CD4-positive, alpha-beta memory T cell (primary cell): ENCODE measurements at regions not wholly inside any gene's neighbourhood (a gene's known extent, or its start where the extent isn't known, plus 50 kb on each side); places are given as distances from the start of the nearest gene placed in this dataset.

ENCODE experiments used
- CTCF ChIA-PET: fragments of 350-600 bp; sonication (Branson Sonifier 250); formaldehyde crosslinking; loops from one replicate; lab custom pipeline; 2021; ENCODE audit warnings: inconsistent platforms; ENCODE audit not compliant: partially characterized antibody; lab: Charles Lee
- POLR2A ChIA-PET: fragments of 350-600 bp; sonication (Branson Sonifier 250); formaldehyde crosslinking; loops from one replicate; lab custom pipeline; 2021; ENCODE audit not compliant: partially characterized antibody; lab: Charles Lee
- DNase-seq, 5 donors: peaks; one replicate each; pipeline versions ENCODE4 v3.0.0 to v3.0.0-alpha.2; 2020 to 2022; ENCODE audit warnings: mixed read lengths in 1 of 5
- H3K27ac ChIP-seq: one replicate; pipeline ENCODE4 v1.7.0; 2013; ENCODE audit warnings: low read depth, low read length
- H3K27me3 ChIP-seq: 2 replicates; pipeline ENCODE4 v1.7.0; 2013; ENCODE audit warnings: mild to moderate bottlenecking, low read length, moderate library complexity; ENCODE audit not compliant: insufficient read depth
- H3K36me3 ChIP-seq: 2 replicates; pipeline ENCODE4 v1.7.0; 2013; ENCODE audit warnings: mild to moderate bottlenecking, low read length, moderate library complexity; ENCODE audit not compliant: insufficient read depth
- H3K4me1 ChIP-seq: 2 replicates; pipeline ENCODE4 v1.7.0; 2013; ENCODE audit warnings: mild to moderate bottlenecking, low read length, moderate library complexity; ENCODE audit not compliant: insufficient read depth
- H3K4me3 ChIP-seq, 2 donors: one replicate each; pipeline ENCODE4 v1.7.0; 2013; ENCODE audit warnings: low read length in 2 of 2, mild to moderate bottlenecking in 1 of 2
- H3K9me3 ChIP-seq, 2 donors: one replicate each; pipeline ENCODE4 v1.7.0; 2013; ENCODE audit warnings: low read length in 2 of 2, control low read depth in 1 of 2; ENCODE audit not compliant: control insufficient read depth in 1 of 2
- H3K27ac Mint-ChIP-seq, 7 donors: one replicate each; pipeline ENCODE4 v1.8.0; 2020 to 2021; ENCODE audit warnings: mixed read lengths in 7 of 7, mild to moderate bottlenecking in 6 of 7, inconsistent platforms in 3 of 7, moderate library complexity in 3 of 7
- H3K27me3 Mint-ChIP-seq, 2 donors: one replicate each; pipeline ENCODE4 v1.8.0; 2020 to 2021; ENCODE audit warnings: mixed read lengths in 2 of 2
- H3K36me3 Mint-ChIP-seq, 2 donors: one replicate each; pipeline ENCODE4 v1.8.0; 2020 to 2021; ENCODE audit warnings: mixed read lengths in 2 of 2, inconsistent platforms in 1 of 2, mild to moderate bottlenecking in 1 of 2
- H3K4me1 Mint-ChIP-seq, 4 donors: one replicate each; pipeline ENCODE4 v1.8.0; 2020 to 2021; ENCODE audit warnings: mixed read lengths in 4 of 4, mild to moderate bottlenecking in 1 of 4
- H3K4me3 Mint-ChIP-seq, 8 donors: one replicate each; pipeline ENCODE4 v1.8.0; 2020 to 2021; ENCODE audit warnings: mixed read lengths in 8 of 8, mild to moderate bottlenecking in 7 of 8, moderate library complexity in 6 of 8, inconsistent platforms in 3 of 8
- H3K9me3 Mint-ChIP-seq, 8 donors: one replicate each; pipeline ENCODE4 v1.8.0; 2020 to 2021; ENCODE audit warnings: mixed read lengths in 8 of 8, mild to moderate bottlenecking in 5 of 8, inconsistent platforms in 3 of 8, moderate library complexity in 1 of 8
- intact Hi-C: fragments of 100-400 bp; cut with micrococcal nuclease; formaldehyde crosslinking; loops from one replicate; pipeline ENCODE4 v1.15.1; 2023

- CTCF ChIA-PET, result no interaction called here
- Histone ChIP-seq H3K4me3 (no peak overlapping the region), H3K27me3 (no peaks in the 10 kb centered on the region), H3K36me3 (no peaks in the 10 kb centered on the region), H3K9me3 (no peaks in the 10 kb centered on the region), H3K27ac (no peak overlapping the region), H3K4me1 (no peaks in the 10 kb centered on the region)
- Mint-ChIP-seq H3K36me3 (no peaks in the 10 kb centered on the region), H3K4me1 (no peaks in the 10 kb centered on the region), H3K4me3 (no peak overlapping the region), H3K27ac (no peak overlapping the region), H3K9me3 (peaks cover 0 to 21% (median 4%) of the 10 kb centered on the region in 8 donors), H3K27me3 (no peaks in the 10 kb centered on the region)
- no peak for DNase-seq
- intact Hi-C loops, result no loop called here
- POLR2A ChIA-PET, result no interaction called here
These were observed 1272.5 kb downstream of the ROBO1 start for GRCh38 chr3:78495301-78495700.

GRCh38 chr3:78496501-78496900 is 1271.3 kb downstream of the ROBO1 start:
- Mint-ChIP-seq H3K9me3 (peaks cover 0 to 22% (median 6%) of the 10 kb centered on the region in 8 donors), H3K4me3 (no peak overlapping the region), H3K36me3 (no peaks in the 10 kb centered on the region), H3K27me3 (no peaks in the 10 kb centered on the region), H3K4me1 (no peaks in the 10 kb centered on the region), H3K27ac (no peak overlapping the region)
- Histone ChIP-seq H3K27ac (no peak overlapping the region), H3K4me3 (no peak overlapping the region), H3K36me3 (no peaks in the 10 kb centered on the region), H3K4me1 (no peaks in the 10 kb centered on the region), H3K9me3 (no peaks in the 10 kb centered on the region), H3K27me3 (no peaks in the 10 kb centered on the region)
- CTCF ChIA-PET, result no interaction called here
- DNase-seq, result no peak
- intact Hi-C loops, result no loop called here
- POLR2A ChIA-PET, result no interaction called here

GRCh38 chr3:78497021-78497420 is 1270.8 kb downstream of the ROBO1 start:
- CTCF ChIA-PET, result no interaction called here
- Mint-ChIP-seq H3K27me3 (no peaks in the 10 kb centered on the region), H3K27ac (no peak overlapping the region), H3K36me3 (no peaks in the 10 kb centered on the region), H3K9me3 (peaks cover 0 to 22% (median 6%) of the 10 kb centered on the region in 8 donors), H3K4me1 (no peaks in the 10 kb centered on the region), H3K4me3 (no peak overlapping the region)
- intact Hi-C loops, result no loop called here
- Histone ChIP-seq H3K4me3 (no peak overlapping the region), H3K4me1 (no peaks in the 10 kb centered on the region), H3K9me3 (no peaks in the 10 kb centered on the region), H3K36me3 (no peaks in the 10 kb centered on the region), H3K27ac (no peak overlapping the region), H3K27me3 (no peaks in the 10 kb centered on the region)
- DNase-seq, result no peak
- POLR2A ChIA-PET, result no interaction called here

GRCh38 chr3:78497767-78498166 is 1270.0 kb downstream of the ROBO1 start:
- H3K27ac ChIP-seq, result no peak overlapping the region
- Mint-ChIP-seq H3K4me3 (no peak overlapping the region), H3K9me3 (peaks cover 0 to 22% (median 8%) of the 10 kb centered on the region in 8 donors), H3K27ac (no peak overlapping the region), H3K4me1 (no peaks in the 10 kb centered on the region), H3K27me3 (no peaks in the 10 kb centered on the region), H3K36me3 (no peaks in the 10 kb centered on the region)
- intact Hi-C loops, result no loop called here
- DNase-seq, result no peak
- no peaks in the 10 kb centered on the region for H3K4me1 ChIP-seq
- H3K36me3 ChIP-seq, result no peaks in the 10 kb centered on the region
- H3K27me3 ChIP-seq, result no peaks in the 10 kb centered on the region
- no peaks in the 10 kb centered on the region for H3K9me3 ChIP-seq
- H3K4me3 ChIP-seq, result no peak overlapping the region
- CTCF ChIA-PET, result no interaction called here
- POLR2A ChIA-PET, result no interaction called here

- H3K4me1 Mint-ChIP-seq, result no peaks in the 10 kb centered on the region
- POLR2A ChIA-PET, result no interaction called here
These were observed 1261.7 kb downstream of the ROBO1 start for GRCh38 chr3:78506061-78506460.

GRCh38 chr3:78506581-78507195 is 1261.1 kb downstream of the ROBO1 start:
- Histone ChIP-seq H3K27ac (no peak overlapping the region), H3K9me3 (no peaks in the 10 kb centered on the region), H3K4me3 (no peak overlapping the region), H3K4me1 (no peaks in the 10 kb centered on the region), H3K36me3 (no peaks in the 10 kb centered on the region), H3K27me3 (no peaks in the 10 kb centered on the region)
- H3K27ac Mint-ChIP-seq, result no peak overlapping the region
- ChIA-PET POLR2A (no interaction called here), CTCF (no interaction called here)
- no peaks in the 10 kb centered on the region for H3K27me3 Mint-ChIP-seq
- no peak for DNase-seq
- intact Hi-C loops, result no loop called here
- no peak overlapping the region for H3K4me3 Mint-ChIP-seq
- no peaks in the 10 kb centered on the region for H3K36me3 Mint-ChIP-seq
- no peaks in the 10 kb centered on the region for H3K4me1 Mint-ChIP-seq
- peaks cover 3 to 33% (median 19%) of the 10 kb centered on the region in 8 donors for H3K9me3 Mint-ChIP-seq

More at GRCh38 chr3:78506061-78506460, 1261.7 kb downstream of the ROBO1 start:
- no peaks in the 10 kb centered on the region for H3K36me3 ChIP-seq
- no peak overlapping the region for H3K4me3 ChIP-seq
- Mint-ChIP-seq H3K9me3 (peaks cover 3 to 33% (median 18%) of the 10 kb centered on the region in 8 donors), H3K27ac (no peak overlapping the region), H3K27me3 (no peaks in the 10 kb centered on the region), H3K36me3 (no peaks in the 10 kb centered on the region), H3K4me3 (no peak overlapping the region)
- no peaks in the 10 kb centered on the region for H3K27me3 ChIP-seq
- CTCF ChIA-PET, result no interaction called here
- no peaks in the 10 kb centered on the region for H3K4me1 ChIP-seq
- intact Hi-C loops, result no loop called here
- no peaks in the 10 kb centered on the region for H3K9me3 ChIP-seq
- no peak for DNase-seq
- no peak overlapping the region for H3K27ac ChIP-seq

- Mint-ChIP-seq H3K4me1 (no peaks in the 10 kb centered on the region), H3K27me3 (no peaks in the 10 kb centered on the region), H3K4me3 (no peak overlapping the region), H3K36me3 (no peaks in the 10 kb centered on the region), H3K27ac (no peak overlapping the region), H3K9me3 (peaks cover 3 to 37% (median 22%) of the 10 kb centered on the region in 8 donors)
- Histone ChIP-seq H3K27ac (no peak overlapping the region), H3K4me3 (no peak overlapping the region), H3K9me3 (no peaks in the 10 kb centered on the region), H3K4me1 (no peaks in the 10 kb centered on the region), H3K36me3 (no peaks in the 10 kb centered on the region), H3K27me3 (no peaks in the 10 kb centered on the region)
- DNase-seq, result no peak
- ChIA-PET CTCF (no interaction called here), POLR2A (no interaction called here)
- intact Hi-C loops, result no loop called here
These were observed 1260.4 kb downstream of the ROBO1 start for GRCh38 chr3:78507196-78507984.
